ENCODE measurements at regions not wholly inside any gene's neighbourhood (a gene's known extent, or its start where the extent isn't known, plus 50 kb on each side); places are given as distances from the start of the nearest gene placed in this dataset.

DNA sequence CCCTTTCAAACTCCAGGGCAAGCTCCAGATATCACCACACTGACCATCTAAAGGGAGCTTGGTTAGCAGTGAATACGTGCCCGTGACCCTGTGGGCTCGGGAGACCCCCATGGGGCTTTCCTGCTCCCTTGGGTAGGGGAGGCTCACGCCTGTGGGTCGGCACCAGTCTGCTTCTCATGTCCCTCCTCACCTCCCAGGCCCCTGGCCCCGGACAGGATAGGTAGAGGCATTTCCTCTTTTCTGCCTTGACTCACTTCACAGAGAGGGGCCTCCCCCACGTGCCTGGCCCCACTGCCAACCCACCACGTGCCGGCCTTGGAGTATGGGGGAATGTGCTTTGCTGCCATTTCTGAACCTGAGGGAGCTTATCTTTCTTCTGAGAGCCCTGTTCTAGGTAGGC, 131.3 kb upstream of the FAM20C start:
- TF ChIP-seq YY1 (IDR thresholded peaks at IDR 0.05; ENCODE audit: low read depth, low read length) (no peak), POLR2A (IDR thresholded peaks at IDR 0.05; ENCODE audit: control extremely low read depth in 1 of 2, low read depth in 2 of 2, low read length in 2 of 2) (no peak), CEBPB (IDR thresholded peaks at IDR 0.05; ENCODE audit: low read depth, low read length) (no peak)
- TF ChIP-seq, protein P1, sequence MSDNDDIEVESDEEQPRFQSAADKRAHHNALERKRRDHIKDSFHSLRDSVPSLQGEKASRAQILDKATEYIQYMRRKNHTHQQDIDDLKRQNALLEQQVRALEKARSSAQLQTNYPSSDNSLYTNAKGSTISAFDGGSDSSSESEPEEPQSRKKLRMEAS (IDR thresholded peaks at IDR 0.05): no peak

All from H1 (cell line).